ENCODE measurements at regions not wholly inside any gene's neighbourhood (a gene's known extent, or its start where the extent isn't known, plus 50 kb on each side); places are given as distances from the start of the nearest gene placed in this dataset.

GRCh38 chr10:118820326-118821116 lies 65.8 kb upstream of the CACUL1 start:
- DNase-seq (ENCODE audit: low read depth, low spot score) (no peak), FAIRE-seq (no peak)
- Histone ChIP-seq H3K9me3 (ENCODE audit: control insufficient read depth, low read depth, low read length) (no peaks in the 10 kb centered on the region), H3K9ac (ENCODE audit: control insufficient read depth, extremely low read depth, insufficient read depth, low read length) (no peak overlapping the region), H3K27me3 (ENCODE audit: control insufficient read depth, extremely low read depth, insufficient read depth, low read length) (peaks cover 7% of the 10 kb centered on the region), H3K36me3 (ENCODE audit: control insufficient read depth in 2 of 2, extremely low read depth in 1 of 2, insufficient read depth in 2 of 2, low read length in 2 of 2) (no peaks in the 10 kb centered on the region), H3K4me2 (ENCODE audit: control insufficient read depth, extremely low read depth, insufficient read depth, low read depth, low read length) (no peak overlapping the region), H3K9me1 (ENCODE audit: control insufficient read depth, extremely low read depth, insufficient read depth, low read length) (no peaks in the 10 kb centered on the region), H3K4me1 (ENCODE audit: control insufficient read depth, extremely low read depth, insufficient read depth, low read length) (no peaks in the 10 kb centered on the region), H4K20me1 (ENCODE audit: control insufficient read depth, extremely low read depth, insufficient read depth, low read length) (no peaks in the 10 kb centered on the region), H3K79me2 (ENCODE audit: control insufficient read depth, insufficient read depth, low read length) (no peaks in the 10 kb centered on the region), H3K4me3 (ENCODE audit: control insufficient read depth in 2 of 3, extremely low read depth in 1 of 3, insufficient read depth in 2 of 3, low read depth in 1 of 3, low read length in 3 of 3) (no peak overlapping the region), H2AFZ (ENCODE audit: control insufficient read depth, low read length) (no peak overlapping the region), H3K27ac (ENCODE audit: control insufficient read depth, insufficient read depth, low read length) (no peak overlapping the region)
- TF ChIP-seq CTCF (optimal IDR thresholded peaks at IDR 0.05 in 1 of 3, IDR thresholded peaks at IDR 0.05 in 1 of 3, conservative IDR thresholded peaks at IDR 0.05 in 1 of 3; ENCODE audit: extremely low read depth in 1 of 3, insufficient read depth in 2 of 3, low read length in 3 of 3): no peak
- TF ChIP-seq EZH2 (IDR thresholded peaks at IDR 0.05; ENCODE audit: low read length): no peak
- dilution Hi-C loops (cut with MboI; ENCODE audit: extremely low pct_ligation_motif_present, low sequenced_read_pairs): no loop called here

- Histone ChIP-seq H3K9ac (ENCODE audit: control insufficient read depth, extremely low read depth, insufficient read depth, low read length) (no peak overlapping the region), H3K79me2 (ENCODE audit: control insufficient read depth, insufficient read depth, low read length) (no peaks in the 10 kb centered on the region), H3K4me3 (ENCODE audit: control insufficient read depth in 2 of 3, extremely low read depth in 1 of 3, insufficient read depth in 2 of 3, low read depth in 1 of 3, low read length in 3 of 3) (no peak overlapping the region), H3K36me3 (ENCODE audit: control insufficient read depth in 2 of 2, extremely low read depth in 1 of 2, insufficient read depth in 2 of 2, low read length in 2 of 2) (no peaks in the 10 kb centered on the region), H3K27me3 (ENCODE audit: control insufficient read depth, extremely low read depth, insufficient read depth, low read length) (no peaks in the 10 kb centered on the region), H4K20me1 (ENCODE audit: control insufficient read depth, extremely low read depth, insufficient read depth, low read length) (no peaks in the 10 kb centered on the region), H3K27ac (ENCODE audit: control insufficient read depth, insufficient read depth, low read length) (no peak overlapping the region), H3K9me3 (ENCODE audit: control insufficient read depth, low read depth, low read length) (no peaks in the 10 kb centered on the region), H3K4me1 (ENCODE audit: control insufficient read depth, extremely low read depth, insufficient read depth, low read length) (no peaks in the 10 kb centered on the region), H2AFZ (ENCODE audit: control insufficient read depth, low read length) (no peak overlapping the region), H3K4me2 (ENCODE audit: control insufficient read depth, extremely low read depth, insufficient read depth, low read depth, low read length) (no peak overlapping the region), H3K9me1 (ENCODE audit: control insufficient read depth, extremely low read depth, insufficient read depth, low read length) (no peaks in the 10 kb centered on the region)
- no peak for DNase-seq (ENCODE audit: low read depth, low spot score)
- FAIRE-seq: no peak
- no peak for TF ChIP-seq CTCF (optimal IDR thresholded peaks at IDR 0.05 in 1 of 3, IDR thresholded peaks at IDR 0.05 in 1 of 3, conservative IDR thresholded peaks at IDR 0.05 in 1 of 3; ENCODE audit: extremely low read depth in 1 of 3, insufficient read depth in 2 of 3, low read length in 3 of 3)
- dilution Hi-C loops (cut with MboI; ENCODE audit: extremely low pct_ligation_motif_present, low sequenced_read_pairs): no loop called here
Observed at GRCh38 chr10:118823256-118823907, 68.6 kb upstream of the CACUL1 start.

All from keratinocyte (primary cell).